NT2/D1 (cell line): ENCODE measurements at regions not wholly inside any gene's neighbourhood (a gene's known extent, or its start where the extent isn't known, plus 50 kb on each side); places are given as distances from the start of the nearest gene placed in this dataset.

ENCODE experiments used
- DNase-seq: peaks from one replicate; pipeline ENCODE4 v3.0.0-alpha.2; 2011; ENCODE audit warnings: low read depth, low spot score
- H3K27me3 ChIP-seq: 2 replicates; pipeline ENCODE4 v1.6.0; 2011; ENCODE audit warnings: mild to moderate bottlenecking; ENCODE audit not compliant: insufficient read length, insufficient read depth
- H3K36me3 ChIP-seq: 2 replicates; pipeline ENCODE4 v1.6.1; 2011; ENCODE audit warnings: mild to moderate bottlenecking, low read length, mixed read lengths; ENCODE audit not compliant: insufficient read depth, insufficient read length
- H3K4me1 ChIP-seq: 2 replicates; pipeline ENCODE4 v1.5.1; 2011; ENCODE audit not compliant: insufficient read depth, insufficient read length
- H3K4me3 ChIP-seq: 2 replicates; pipeline ENCODE4 v1.5.1; 2011; ENCODE audit warnings: low read depth; ENCODE audit not compliant: insufficient read length
- H3K9ac ChIP-seq: 2 replicates; pipeline ENCODE4 v1.6.0; 2011; ENCODE audit warnings: low read depth; ENCODE audit not compliant: insufficient read length
- H3K9me3 ChIP-seq: 2 replicates; pipeline ENCODE4 v1.5.1; 2011; ENCODE audit warnings: mild to moderate bottlenecking, low read length; ENCODE audit not compliant: insufficient read depth
- SUZ12 ChIP-seq: IDR thresholded peaks from 2 replicates; pipeline ENCODE4 v1.6.1; 2011; ENCODE audit not compliant: insufficient read length, insufficient read depth; ENCODE audit errors: extremely low read depth
- YY1 ChIP-seq: IDR thresholded peaks from 2 replicates; pipeline ENCODE4 v1.6.1; 2011; ENCODE audit not compliant: insufficient read length, insufficient read depth
- ZNF274 ChIP-seq: IDR thresholded peaks from 2 replicates; pipeline ENCODE4 v1.6.1; 2011; ENCODE audit warnings: mild to moderate bottlenecking, low read depth, low read length

GRCh38 chr14:82390586-82390985, 856.9 kb upstream of the SEL1L start:
- TF ChIP-seq SUZ12 (no peak), YY1 (no peak), ZNF274 (no peak)
- Histone ChIP-seq H3K27me3 (no peaks in the 10 kb centered on the region), H3K36me3 (no peaks in the 10 kb centered on the region), H3K9me3 (no peaks in the 10 kb centered on the region), H3K4me1 (no peaks in the 10 kb centered on the region), H3K9ac (no peak overlapping the region), H3K4me3 (no peak overlapping the region)
- DNase-seq: no peak

GRCh38 chr14:82394916-82395315, 861.3 kb upstream of the SEL1L start:
- no peak overlapping the region for H3K4me3 ChIP-seq
- H3K36me3 ChIP-seq: no peaks in the 10 kb centered on the region
- no peak for TF ChIP-seq SUZ12
- no peak for TF ChIP-seq ZNF274
- TF ChIP-seq YY1: no peak
- no peak for DNase-seq
- H3K4me1 ChIP-seq: no peaks in the 10 kb centered on the region
- no peaks in the 10 kb centered on the region for H3K27me3 ChIP-seq
- no peaks in the 10 kb centered on the region for H3K9me3 ChIP-seq
- no peak overlapping the region for H3K9ac ChIP-seq

GRCh38 chr14:82398256-82398655, 864.6 kb upstream of the SEL1L start:
- TF ChIP-seq YY1 (no peak), SUZ12 (no peak), ZNF274 (no peak)
- Histone ChIP-seq H3K27me3 (no peaks in the 10 kb centered on the region), H3K9me3 (no peaks in the 10 kb centered on the region), H3K36me3 (no peaks in the 10 kb centered on the region), H3K4me3 (no peak overlapping the region), H3K4me1 (no peaks in the 10 kb centered on the region), H3K9ac (no peak overlapping the region)
- no peak for DNase-seq

DNA sequence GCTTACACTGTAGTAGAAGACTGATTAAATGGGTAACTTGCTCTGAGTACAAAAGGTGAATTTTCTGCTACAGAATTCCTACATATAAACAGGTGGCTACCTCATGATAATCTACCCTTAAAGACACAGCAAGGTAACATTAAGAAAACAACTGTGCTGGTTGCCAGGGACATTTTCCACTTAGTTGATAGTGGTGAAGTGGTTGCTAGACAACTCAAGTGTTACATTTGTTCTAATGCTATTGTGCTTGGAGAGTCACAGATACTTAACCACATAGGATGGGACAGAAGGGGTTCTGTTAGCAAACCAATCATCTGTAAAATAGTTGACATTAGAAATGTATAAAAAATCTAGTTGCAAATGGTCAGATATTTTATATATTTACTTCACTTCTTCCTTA, 870.3 kb upstream of the SEL1L start:
- no peaks in the 10 kb centered on the region for H3K36me3 ChIP-seq
- DNase-seq: no peak
- H3K9ac ChIP-seq: no peak overlapping the region
- no peak overlapping the region for H3K4me3 ChIP-seq
- H3K9me3 ChIP-seq: no peaks in the 10 kb centered on the region
- H3K27me3 ChIP-seq: no peaks in the 10 kb centered on the region
- no peaks in the 10 kb centered on the region for H3K4me1 ChIP-seq
- TF ChIP-seq SUZ12 (no peak), YY1 (no peak), ZNF274 (no peak)

DNA sequence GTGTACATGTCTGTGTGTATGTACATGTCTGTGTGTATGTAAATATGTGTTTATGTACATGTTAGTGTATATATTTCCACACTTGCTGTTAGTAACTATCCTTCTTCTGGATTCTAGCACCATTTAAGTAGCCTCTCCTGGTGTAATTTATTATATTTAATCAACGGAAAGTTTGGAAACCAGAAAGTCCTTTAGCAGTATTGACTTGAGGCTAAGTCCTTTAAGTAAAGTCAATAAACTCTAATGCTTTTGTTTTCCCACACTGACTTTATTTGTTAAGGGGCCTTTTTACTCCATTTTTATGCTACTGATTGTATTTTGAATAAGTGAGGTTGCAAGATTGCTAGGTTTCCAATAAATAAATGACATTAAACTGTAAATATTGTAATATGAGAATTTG, 876.4 kb upstream of the SEL1L start:
- TF ChIP-seq YY1 (no peak), ZNF274 (no peak), SUZ12 (no peak)
- H3K9ac ChIP-seq: no peak overlapping the region
- H3K4me3 ChIP-seq: no peak overlapping the region
- no peaks in the 10 kb centered on the region for H3K27me3 ChIP-seq
- no peak for DNase-seq
- no peaks in the 10 kb centered on the region for H3K4me1 ChIP-seq
- no peaks in the 10 kb centered on the region for H3K36me3 ChIP-seq
- no peaks in the 10 kb centered on the region for H3K9me3 ChIP-seq

DNA sequence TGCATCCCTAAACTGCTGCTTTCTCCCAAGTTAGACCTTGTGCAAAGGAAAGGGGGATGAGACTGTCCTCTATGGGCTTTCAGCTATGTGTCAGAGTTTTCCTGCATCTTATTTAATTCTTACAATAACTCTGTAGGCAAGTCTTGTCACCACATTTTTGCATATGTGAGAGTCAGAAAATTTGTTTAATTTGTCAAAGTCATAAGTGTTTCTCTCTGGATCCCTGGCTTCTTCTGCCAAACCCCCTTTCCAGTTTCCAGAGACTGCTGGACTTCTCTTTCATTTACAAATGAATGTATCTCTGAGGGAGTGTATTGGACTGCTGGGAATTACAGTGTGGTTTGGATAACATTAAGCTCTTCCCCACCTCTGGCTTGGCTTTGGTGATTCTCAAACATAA, 877.6 kb upstream of the SEL1L start:
- Histone ChIP-seq H3K4me1 (no peaks in the 10 kb centered on the region), H3K9me3 (no peaks in the 10 kb centered on the region), H3K36me3 (no peaks in the 10 kb centered on the region), H3K4me3 (no peak overlapping the region), H3K9ac (no peak overlapping the region), H3K27me3 (no peaks in the 10 kb centered on the region)
- no peak for DNase-seq
- TF ChIP-seq SUZ12 (no peak), ZNF274 (no peak), YY1 (no peak)

DNA sequence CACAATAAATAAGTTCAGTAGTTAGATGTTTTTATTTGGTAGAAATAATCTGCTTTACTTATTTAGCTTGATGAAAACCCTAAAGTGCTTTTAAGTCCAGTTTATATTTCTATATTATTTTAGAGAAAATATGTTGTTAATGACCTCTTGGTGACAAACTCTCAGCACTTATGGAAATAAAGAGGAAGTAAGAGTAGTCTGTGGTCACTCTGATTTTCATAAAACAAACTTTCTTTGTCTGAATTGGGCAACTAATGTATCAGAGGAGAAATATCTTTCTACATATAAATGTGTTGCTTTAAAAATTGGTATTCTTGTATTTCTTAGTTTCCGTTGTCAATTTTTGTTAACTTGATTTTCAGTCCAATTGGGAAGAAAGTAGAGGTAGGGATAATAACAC, 878.9 kb upstream of the SEL1L start:
- H3K4me3 ChIP-seq: no peak overlapping the region
- no peak overlapping the region for H3K9ac ChIP-seq
- H3K9me3 ChIP-seq: no peaks in the 10 kb centered on the region
- no peak for DNase-seq
- no peaks in the 10 kb centered on the region for H3K27me3 ChIP-seq
- no peaks in the 10 kb centered on the region for H3K36me3 ChIP-seq
- no peaks in the 10 kb centered on the region for H3K4me1 ChIP-seq
- TF ChIP-seq YY1 (no peak), ZNF274 (no peak), SUZ12 (no peak)
